SK-N-SH treated with all-trans-retinoic acid at 6 μM for 48 hours (cell line): ENCODE measurements at regions not wholly inside any gene's neighbourhood (a gene's known extent, or its start where the extent isn't known, plus 50 kb on each side); places are given as distances from the start of the nearest gene placed in this dataset.

ENCODE experiments used
- ZFP3 ChIP-seq: fragments of 250-450 bp; sonication (Bioruptor Pico); IDR thresholded peaks from 2 replicates; pipeline ENCODE4 v1.5.0; 2020; ENCODE audit warnings: mild to moderate bottlenecking, moderate library complexity
- TF ChIP-seq, protein P1 (sequence below): fragments of 250-450 bp; sonication (Bioruptor Pico); IDR thresholded peaks from 2 replicates; pipeline ENCODE4 v1.8.0; 2020; ENCODE audit warnings: mild to moderate bottlenecking, moderate library complexity, borderline replicate concordance
- TF ChIP-seq, protein P2 (sequence below): fragments of 250-450 bp; sonication (Bioruptor Pico); IDR thresholded peaks from 2 replicates; pipeline ENCODE4 v1.5.0; 2020; ENCODE audit warnings: mild to moderate bottlenecking, moderate library complexity

DNA sequence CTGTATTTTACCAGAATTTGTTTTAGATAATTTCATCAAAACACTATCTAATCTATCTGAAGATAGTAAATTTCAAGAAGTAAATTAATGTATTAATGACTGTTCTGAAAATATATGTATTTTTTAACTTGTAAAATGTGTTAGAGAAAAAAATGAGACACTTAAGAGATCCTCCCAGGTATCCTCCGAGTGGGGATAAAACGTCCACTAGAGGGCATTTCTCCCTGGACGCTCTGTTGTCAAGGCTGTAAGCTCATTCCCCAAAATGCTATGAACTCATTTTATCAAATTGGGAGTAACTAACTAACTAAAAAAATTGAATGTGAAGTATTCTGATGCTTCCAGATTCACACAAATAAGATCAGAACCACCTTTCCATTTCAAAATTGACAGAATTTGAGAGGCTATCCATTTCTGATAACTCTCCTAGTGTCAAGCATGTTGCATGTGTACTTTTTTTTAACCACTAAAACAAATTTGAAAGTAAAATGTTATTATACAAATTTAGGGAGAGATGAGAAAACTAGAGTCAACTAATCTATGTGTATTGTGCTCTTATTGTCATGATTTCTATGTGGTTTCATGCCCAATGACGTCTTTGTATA, 337.3 kb upstream of the HS3ST1 start:
- TF ChIP-seq, protein P1, sequence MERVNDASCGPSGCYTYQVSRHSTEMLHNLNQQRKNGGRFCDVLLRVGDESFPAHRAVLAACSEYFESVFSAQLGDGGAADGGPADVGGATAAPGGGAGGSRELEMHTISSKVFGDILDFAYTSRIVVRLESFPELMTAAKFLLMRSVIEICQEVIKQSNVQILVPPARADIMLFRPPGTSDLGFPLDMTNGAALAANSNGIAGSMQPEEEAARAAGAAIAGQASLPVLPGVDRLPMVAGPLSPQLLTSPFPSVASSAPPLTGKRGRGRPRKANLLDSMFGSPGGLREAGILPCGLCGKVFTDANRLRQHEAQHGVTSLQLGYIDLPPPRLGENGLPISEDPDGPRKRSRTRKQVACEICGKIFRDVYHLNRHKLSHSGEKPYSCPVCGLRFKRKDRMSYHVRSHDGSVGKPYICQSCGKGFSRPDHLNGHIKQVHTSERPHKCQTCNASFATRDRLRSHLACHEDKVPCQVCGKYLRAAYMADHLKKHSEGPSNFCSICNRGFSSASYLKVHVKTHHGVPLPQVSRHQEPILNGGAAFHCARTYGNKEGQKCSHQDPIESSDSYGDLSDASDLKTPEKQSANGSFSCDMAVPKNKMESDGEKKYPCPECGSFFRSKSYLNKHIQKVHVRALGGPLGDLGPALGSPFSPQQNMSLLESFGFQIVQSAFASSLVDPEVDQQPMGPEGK (CRISPR knock-in tag): no peak
- TF ChIP-seq, protein P2, sequence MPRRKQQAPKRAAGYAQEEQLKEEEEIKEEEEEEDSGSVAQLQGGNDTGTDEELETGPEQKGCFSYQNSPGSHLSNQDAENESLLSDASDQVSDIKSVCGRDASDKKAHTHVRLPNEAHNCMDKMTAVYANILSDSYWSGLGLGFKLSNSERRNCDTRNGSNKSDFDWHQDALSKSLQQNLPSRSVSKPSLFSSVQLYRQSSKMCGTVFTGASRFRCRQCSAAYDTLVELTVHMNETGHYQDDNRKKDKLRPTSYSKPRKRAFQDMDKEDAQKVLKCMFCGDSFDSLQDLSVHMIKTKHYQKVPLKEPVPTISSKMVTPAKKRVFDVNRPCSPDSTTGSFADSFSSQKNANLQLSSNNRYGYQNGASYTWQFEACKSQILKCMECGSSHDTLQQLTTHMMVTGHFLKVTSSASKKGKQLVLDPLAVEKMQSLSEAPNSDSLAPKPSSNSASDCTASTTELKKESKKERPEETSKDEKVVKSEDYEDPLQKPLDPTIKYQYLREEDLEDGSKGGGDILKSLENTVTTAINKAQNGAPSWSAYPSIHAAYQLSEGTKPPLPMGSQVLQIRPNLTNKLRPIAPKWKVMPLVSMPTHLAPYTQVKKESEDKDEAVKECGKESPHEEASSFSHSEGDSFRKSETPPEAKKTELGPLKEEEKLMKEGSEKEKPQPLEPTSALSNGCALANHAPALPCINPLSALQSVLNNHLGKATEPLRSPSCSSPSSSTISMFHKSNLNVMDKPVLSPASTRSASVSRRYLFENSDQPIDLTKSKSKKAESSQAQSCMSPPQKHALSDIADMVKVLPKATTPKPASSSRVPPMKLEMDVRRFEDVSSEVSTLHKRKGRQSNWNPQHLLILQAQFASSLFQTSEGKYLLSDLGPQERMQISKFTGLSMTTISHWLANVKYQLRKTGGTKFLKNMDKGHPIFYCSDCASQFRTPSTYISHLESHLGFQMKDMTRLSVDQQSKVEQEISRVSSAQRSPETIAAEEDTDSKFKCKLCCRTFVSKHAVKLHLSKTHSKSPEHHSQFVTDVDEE (CRISPR knock-in tag): no peak
- no peak for TF ChIP-seq ZFP3 (CRISPR knock-in tag)
